HG03060 (cell line): ENCODE measurements at regions not wholly inside any gene's neighbourhood (a gene's known extent, or its start where the extent isn't known, plus 50 kb on each side); places are given as distances from the start of the nearest gene placed in this dataset.
"Not testable (repeated sequence)": the region's sequence is repeated elsewhere in the genome, so short reads cannot be mapped to it uniquely, and the experiment has no call there.

Experiments
- ATAC-seq: cut with Tn5 transposase; IDR thresholded peaks from one replicate; pipeline ENCODE4 v1.9.1; 2021; ENCODE audit warnings: low read depth, moderate number of reproducible peaks; ENCODE audit not compliant: unreplicated experiment

DNA sequence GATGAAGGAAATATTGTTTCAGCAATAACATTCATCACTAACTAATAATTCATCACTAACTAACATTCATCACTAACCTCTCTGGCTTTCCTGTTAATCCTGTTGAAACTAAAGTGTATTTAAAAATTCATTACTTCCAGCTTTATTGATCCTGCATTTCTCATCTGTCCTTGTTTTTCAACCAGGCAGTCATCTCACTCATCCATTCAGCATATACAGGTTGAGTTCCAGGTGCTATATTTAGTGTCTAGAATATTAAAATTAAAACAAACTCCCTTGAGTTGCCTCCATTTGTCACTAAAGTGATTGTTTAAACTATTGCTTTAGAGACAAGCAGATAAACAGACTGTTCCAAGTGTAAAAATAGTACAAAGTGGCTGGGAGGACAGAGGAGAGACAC, 58.1 kb downstream of the ATXN7L3B start:
- ATAC-seq, result no peak

DNA sequence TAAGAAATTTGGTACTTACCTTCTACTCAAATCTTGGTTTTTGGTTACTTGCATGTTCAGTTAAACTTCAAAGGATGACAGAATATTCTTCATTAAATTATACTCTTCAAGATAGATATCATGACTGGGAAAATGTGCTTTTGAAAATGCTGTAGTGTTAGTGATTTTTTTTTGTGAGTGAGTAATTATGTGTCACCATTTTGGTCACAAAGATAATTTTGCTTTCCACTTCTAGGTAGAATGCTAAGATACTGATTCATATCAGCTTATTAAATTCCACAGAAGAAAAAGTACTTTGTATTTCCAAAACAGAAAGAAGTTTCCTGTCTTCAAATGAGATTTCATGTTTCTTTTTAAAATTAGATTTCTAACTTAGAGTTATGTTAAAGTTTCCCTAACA, 61.2 kb downstream of the ATXN7L3B start:
- no peak for ATAC-seq

DNA sequence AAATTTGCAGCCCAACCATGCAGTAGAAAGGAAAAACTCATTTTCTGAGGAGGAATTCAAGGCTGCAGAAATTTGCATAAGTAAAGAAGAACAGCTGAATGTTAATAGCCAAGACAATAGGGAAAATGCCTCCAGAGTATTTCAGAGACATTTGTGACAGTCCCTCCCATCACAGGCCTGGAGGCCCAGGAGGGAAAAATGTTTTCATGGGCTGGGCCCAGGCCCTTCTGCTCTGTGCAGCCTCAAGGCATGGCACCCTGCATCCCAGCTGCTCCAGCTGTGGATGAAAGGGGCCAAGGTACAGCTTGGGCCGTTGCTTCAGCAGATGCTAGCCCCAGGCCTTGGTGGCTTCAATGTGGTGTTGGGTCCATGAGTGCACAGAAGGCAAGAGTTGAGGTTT, 62.3 kb downstream of the ATXN7L3B start:
- ATAC-seq, result no peak

DNA sequence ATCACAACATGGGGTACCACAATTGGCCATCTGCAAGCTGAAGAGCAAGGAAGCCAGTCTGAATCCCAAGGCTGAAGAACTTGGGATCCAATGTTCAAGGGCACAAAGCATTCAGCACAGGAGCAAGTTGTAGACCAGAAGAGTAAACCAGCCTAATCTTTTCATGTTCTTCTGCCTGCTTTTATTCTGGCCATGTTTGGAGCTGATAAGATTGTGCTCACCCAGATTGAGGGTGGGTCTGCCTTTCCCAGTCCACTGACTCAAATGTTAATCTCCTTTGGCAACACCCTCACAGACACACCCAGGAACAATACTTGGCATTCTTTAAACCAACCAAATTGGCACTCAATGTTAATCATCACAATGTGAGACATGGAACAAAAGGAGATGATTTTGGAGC, 63.2 kb downstream of the ATXN7L3B start:
- ATAC-seq, result not testable (repeated sequence)

DNA sequence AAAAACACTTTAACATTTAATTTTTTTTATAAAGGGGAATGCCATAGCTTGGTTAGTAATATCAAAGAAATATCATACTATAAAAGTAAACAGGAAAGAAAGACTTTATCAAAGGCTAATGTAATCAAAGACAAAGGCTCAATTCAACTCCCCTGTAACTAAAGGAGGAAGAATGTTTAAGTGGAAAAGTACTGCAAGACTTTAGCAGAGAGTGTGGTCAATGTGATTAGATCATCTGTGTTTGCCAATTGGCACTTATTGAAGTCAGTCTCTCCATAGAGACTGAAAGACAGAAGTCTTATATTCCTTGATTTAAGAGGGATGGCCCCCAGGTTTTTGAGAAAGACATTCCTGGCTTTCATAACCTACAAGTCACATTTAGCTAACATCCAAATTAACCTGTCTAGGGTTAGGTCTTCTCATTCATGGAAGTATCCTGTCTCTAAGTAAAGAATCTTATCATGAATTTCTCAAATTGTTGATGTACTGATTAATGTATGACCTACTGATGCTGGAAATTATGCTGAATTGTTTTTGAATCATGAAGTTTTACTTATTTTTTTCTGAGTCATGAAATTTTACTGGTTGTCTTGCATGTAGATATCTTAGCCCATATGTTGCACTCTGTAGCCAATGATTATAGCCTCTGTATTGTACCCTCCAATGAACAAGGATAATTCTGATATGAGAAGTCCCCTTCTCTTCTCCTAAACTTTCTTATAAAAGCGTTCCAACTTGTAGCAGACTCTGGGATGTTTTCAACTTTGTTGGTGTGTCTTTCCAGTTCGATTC, 65.4 kb downstream of the ATXN7L3B start:
- no peak for ATAC-seq

DNA sequence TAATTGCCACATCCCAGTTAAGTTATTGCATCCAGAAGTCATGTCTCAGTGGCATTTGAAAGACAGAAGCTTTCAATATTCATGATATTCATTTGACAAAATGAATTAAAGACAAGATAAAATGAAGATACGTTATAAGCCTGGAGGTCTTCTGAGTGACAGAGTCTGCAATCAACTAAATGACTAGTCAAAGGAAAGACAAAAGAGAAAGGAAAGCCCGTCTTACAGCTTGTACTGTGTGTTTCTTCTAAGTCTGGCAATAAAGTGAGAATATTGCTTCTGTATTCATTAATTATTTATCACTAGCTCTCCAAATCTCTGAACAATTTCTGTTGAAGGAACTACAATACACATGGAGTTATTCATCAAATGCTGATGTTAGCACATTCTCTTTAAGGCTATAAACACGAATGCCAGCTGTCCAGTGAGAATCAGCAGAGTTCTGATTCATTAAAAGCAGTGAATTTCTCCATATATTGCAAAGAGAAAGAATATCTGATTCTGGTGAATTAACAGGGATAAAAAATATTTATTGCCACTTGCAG, 70.7 kb downstream of the ATXN7L3B start:
- no peak for ATAC-seq

DNA sequence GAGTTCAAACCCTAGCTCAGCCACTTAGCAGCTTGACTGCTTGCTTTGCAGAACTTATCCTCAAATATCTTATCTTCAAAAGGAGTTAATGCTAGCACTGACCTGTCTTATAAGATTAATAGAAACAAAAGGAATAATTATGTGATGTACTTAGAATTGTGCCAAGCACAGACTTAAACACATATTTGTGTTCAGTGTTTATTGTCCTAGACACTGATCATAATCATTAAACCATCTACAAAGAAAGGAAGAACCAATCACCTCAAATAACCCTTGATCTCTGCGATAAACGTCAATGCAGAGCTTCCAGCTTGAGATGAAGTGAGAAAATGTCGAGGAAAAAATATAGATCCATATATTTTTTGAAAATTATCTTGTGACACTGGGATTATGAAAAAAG, 73.1 kb downstream of the ATXN7L3B start:
- ATAC-seq, result no peak

DNA sequence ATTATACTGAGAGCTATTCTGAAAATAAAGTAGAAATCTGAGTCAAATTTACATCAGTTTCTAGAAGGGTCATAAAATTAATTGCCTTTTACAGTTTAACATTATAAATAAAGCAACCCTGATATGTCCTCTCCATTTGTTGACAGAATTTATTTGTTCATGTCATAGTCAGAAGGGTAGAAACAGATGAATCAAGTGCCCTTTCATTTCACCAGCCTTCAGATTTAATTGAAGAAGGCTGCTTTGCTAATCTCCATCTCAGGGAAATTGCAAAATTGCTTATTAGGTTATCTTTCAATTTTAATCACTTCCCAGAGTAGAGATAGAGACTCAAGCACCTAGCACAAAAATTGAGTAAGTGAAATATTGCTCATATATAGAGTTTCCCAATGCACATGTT, 76.8 kb downstream of the ATXN7L3B start:
- no peak for ATAC-seq

DNA sequence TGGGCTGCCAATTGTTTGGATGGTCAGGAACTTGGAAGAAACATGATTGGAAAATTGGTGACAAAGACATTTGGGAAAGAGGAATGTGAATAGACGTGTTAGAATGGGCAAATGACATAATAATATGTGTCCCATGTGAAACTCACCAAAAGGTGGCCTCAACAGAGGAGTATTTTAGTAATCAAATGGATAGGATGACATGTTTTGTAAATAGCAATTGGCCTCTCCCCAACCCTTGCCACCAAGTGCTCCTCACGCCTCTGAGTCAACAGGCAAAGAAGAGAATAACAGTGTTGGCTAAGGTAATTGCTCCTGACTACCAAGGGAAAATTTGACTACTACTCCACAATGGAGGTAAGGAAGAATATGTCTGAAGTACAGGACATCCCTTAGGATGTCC, 81.4 kb downstream of the ATXN7L3B start:
- no peak for ATAC-seq

DNA sequence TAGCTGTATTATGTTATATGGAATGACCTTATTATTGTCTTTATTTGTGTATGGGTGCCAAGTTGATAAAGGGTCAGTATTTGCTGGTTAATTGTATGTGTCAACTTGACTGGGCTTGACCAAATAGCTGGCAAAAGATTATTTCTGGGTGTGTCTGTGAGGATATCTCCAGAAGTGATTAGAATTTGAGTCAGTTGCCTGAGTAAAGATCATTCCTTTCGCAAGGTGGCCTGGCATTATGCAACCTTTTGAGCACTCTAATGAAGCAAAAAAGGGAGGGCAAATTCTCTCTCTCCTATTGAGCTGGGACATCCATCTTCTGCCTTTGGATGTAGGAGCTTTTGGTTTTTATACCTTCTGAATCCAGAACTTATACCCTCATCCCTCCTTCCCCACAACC, 82.2 kb downstream of the ATXN7L3B start:
- no peak for ATAC-seq

DNA sequence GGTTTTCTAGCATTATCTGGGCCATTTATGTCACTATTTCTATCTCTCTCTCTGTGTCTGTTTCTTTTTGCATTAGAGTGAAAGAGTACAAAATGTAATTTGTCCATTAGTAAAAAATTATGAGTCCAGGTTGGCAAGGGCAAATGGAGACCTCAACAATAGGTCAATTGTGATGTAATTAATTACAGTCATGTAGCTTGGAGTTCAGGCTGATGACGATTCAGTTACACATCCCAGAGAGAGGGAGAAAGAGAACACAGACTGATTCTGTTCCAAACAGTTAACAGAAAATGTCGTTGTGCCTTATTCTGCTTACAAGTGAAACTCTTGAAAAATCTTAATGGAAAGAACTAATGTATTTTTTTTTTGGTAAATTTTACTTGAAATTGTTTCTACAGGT, 83.3 kb downstream of the ATXN7L3B start:
- ATAC-seq, result no peak

DNA sequence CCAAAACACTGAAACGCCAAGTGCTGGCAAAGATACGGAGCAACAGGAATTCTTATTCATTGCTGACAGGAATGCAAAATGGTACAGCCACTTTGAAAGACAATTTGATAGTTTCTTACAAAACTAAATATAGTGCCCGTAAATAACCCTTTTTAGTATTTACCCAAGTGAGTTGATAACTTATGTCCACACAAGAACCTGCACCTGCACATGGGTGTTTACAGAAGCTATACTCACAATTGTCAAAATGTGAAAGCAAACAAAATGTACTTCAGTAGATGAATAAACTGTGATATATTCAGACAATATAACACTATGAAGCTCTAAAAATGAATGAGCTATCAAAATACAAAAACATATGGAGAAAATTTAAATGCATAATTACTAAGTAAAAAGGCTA, 86.6 kb downstream of the ATXN7L3B start:
- no peak for ATAC-seq

DNA sequence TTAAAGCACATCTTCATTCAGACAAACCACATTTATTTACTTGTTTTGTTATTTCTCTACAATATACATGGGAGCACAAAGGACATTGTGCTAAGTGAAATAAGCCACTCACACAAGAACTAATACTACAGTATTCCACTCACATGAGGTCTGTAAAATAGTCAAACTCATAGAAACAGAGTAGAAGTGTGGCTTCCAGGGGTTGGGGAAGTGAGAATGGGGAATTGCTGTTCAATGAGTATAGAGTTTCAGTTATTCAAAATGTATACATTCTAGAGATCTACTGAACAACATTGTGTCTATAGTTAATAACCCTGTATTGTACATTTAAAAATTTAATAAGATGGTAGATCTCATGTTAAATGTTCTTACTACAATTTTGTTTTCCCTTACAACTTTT, 88.8 kb downstream of the ATXN7L3B start:
- ATAC-seq, result peak; percentile 57

DNA sequence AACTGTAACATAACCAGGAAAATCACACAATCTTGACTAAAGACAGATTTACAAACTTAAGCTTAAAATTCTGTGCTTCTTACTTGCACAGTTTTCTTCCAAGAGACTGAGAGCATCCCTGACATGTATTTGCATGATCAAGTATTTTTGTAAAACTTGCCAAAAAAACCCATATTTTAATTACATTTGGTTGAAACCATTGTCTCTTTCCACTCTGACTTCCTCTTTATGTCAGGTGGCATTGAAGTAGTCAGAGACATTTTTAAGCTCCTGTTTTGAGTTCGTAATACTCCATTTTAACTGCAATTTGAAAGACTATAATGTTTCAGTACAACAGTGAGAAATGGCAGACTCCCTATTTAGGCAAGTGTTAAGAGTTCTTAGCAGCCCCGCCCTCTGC, 103.6 kb downstream of the ATXN7L3B start:
- no peak for ATAC-seq

DNA sequence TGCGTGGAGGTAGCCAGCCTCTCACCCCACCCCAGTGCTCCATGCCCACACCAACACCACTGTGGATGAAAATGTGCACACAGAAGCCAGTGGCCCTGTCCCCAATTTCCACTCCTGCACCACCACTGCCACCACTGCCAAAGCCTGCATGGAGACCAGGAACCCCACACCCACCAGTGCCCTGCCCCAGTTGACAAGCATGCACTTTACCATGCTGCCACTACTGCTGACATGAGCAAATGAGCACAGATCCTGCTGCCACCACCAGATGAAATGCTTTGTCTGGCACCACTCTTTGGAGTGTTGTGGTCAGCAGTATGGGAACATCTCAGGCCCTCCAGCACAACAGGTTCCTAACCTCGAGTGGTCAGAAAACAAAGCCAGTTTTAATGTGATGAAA, 104.1 kb downstream of the ATXN7L3B start:
- ATAC-seq, result no peak

DNA sequence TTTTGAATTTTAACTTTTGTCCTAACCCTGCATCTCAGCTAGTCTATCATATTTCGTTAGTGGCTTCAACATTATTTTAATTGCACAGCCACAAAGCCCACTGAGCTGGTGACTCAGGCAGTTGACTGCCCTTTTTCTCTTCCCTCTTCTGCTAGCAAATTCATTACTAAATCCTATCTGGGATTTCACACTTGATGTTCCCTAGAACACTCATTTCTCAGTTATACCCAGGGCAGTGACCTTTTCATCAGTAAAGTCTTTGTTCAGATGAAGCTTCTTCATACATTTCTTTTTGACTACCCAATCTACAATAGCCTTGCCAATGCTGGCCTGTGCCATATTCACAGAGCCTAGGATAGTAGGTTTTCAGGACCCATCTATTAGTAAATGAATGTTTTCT, 107.0 kb downstream of the ATXN7L3B start:
- no peak for ATAC-seq

DNA sequence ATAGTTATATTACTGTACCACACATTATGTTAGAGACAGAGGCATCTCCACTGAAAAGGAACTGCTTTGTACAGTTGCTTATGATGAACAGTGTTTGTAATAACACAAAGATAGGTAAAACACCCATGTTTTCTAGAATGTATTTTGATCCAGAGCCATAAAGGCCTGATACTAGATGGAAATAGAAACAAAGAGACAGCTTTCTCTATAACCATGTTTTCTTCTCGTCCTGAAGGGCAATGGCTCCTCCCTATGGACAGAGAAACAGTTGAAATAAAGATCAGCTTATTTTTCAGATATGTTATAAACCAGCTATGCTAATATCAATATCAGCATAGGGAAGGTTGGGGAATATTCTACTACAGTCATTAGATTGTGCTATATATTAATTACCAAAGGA, 109.2 kb downstream of the ATXN7L3B start:
- ATAC-seq, result no peak

DNA sequence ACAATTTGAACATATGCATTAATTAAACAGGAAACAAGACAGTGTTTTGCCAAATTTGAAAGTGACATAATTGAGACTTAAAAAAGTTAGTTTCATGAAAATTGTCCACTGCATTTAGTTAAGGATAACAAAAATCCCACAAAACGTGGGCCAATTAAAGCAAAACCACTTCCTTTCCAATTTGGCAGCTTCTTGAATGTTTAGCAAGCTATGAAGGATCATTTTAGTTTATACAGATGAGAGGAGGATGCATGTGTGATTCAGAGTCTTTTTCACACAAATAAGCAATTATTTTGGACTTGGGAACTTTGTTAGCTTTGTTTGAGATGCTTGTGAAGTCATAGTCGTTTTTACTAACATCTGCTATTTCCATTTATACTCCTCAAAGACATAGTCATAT, 109.6 kb downstream of the ATXN7L3B start:
- no peak for ATAC-seq

DNA sequence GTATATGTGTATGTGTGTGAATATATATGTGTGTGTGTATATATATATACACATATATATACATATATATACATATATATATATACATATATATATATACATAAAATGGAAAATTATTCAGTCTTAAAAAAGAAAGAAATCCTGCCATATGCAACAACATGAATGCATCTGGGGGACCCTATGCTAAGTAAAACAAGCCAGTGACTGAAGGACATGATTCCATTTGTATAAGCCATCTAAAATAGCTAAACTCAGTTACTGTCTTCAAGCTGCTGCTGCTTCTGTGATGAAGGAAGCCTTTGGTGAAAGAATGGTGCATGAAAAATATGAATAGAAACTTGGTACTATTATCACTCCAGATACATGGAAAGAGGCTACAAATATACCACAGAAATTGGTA, 118.6 kb downstream of the ATXN7L3B start:
- ATAC-seq, result no peak

DNA sequence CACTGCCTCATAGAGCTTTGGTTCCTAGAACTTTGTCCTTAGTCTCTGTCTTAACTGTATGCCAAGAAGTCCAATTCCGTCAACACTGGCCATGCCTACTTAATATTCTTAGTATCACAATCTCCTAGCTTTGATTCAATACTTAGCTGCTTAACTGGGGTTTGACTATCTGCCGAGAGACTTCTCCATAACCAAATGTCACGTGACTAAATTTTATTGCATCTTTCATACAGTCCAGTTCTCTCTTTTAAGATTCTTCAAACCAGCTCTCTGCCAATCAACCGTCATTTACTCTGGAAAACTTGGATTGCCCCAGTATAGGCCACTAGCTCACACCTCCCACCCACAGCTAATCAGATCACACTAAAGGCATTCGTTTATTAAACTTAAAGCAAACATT, 122.8 kb downstream of the ATXN7L3B start:
- no peak for ATAC-seq

DNA sequence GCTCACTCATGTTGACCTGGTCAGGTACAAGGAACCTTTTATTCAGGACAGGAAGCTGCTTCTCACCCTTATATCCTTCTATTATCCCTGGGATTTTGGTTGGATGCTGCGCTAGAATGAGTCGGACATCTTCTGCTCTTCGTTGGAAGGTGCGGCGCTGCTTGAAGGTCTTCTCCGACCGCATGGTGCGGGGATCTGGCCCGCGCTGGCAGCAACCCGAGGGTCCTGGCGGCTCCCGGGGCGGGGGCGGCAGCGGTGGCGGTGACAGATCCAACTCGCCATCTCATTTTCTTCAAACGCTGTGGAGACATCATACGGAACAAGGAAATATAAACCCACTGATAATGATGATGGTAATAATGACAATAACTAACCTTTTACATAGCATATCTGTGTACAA, 126.3 kb downstream of the ATXN7L3B start:
- no peak for ATAC-seq

DNA sequence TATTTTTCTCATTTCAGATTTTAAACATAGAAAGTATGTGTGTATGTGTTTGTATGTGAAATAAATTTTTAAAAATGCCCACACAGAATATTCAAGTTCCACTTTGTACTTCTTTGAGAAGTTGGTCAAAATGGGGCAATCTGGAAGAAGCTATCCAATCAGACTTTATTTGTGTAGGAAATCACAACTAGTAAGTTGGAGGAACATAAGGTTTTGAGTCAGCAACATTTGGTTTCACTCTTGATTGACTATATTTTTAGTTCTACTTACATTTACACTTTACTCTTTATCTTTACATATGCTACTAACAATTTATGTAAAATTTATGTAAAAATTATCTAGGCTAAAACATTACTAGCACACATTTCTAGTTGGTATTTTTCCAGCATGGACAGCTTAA, 128.1 kb downstream of the ATXN7L3B start:
- no peak for ATAC-seq

DNA sequence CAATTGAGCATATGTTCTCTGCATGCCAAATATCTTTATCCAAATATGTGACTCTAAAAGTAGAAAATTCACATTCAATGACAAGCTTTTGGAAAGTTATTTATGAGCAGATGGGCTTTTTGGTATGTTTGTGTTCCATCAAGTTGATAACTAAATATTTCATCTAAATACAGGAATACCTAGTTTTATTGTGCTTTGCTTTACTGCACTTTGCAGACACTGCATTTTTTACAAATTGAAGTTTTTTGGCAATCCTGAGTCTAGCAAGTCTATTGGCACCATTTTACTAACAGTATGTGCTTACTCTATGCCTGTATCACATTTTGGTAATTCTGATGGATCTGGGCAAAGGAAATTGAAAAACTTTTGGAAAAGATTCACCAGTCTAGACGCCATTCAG, 133.8 kb downstream of the ATXN7L3B start:
- ATAC-seq, result no peak
